Transverse colon (tissue), 3 donors: ENCODE measurements at regions not wholly inside any gene's neighbourhood (a gene's known extent, or its start where the extent isn't known, plus 50 kb on each side); places are given as distances from the start of the nearest gene placed in this dataset.

Source experiments
- EP300 ChIP-seq: sonication (generic); formaldehyde crosslinking; IDR thresholded peaks from one replicate; pipeline ENCODE4 v1.6.1; 2017; ENCODE audit warnings: antibody characterized with exemption, low read depth
- TF ChIP-seq, protein P1 (sequence below), 5 experiments: fragments of 200-600 bp in 3 of 5; fragments of 450-650 bp in 2 of 5; sonication (generic) in 3 of 5; IDR thresholded peaks; 1 replicate in 2 of 5; 2 replicates in 3 of 5; pipeline ENCODE4 v1.5.1; 2016 to 2017; ENCODE audit warnings: antibody characterized with exemption in 5 of 5, inconsistent platforms in 3 of 5, mild to moderate bottlenecking in 2 of 5, moderate library complexity in 1 of 5

- TF ChIP-seq, protein P1, sequence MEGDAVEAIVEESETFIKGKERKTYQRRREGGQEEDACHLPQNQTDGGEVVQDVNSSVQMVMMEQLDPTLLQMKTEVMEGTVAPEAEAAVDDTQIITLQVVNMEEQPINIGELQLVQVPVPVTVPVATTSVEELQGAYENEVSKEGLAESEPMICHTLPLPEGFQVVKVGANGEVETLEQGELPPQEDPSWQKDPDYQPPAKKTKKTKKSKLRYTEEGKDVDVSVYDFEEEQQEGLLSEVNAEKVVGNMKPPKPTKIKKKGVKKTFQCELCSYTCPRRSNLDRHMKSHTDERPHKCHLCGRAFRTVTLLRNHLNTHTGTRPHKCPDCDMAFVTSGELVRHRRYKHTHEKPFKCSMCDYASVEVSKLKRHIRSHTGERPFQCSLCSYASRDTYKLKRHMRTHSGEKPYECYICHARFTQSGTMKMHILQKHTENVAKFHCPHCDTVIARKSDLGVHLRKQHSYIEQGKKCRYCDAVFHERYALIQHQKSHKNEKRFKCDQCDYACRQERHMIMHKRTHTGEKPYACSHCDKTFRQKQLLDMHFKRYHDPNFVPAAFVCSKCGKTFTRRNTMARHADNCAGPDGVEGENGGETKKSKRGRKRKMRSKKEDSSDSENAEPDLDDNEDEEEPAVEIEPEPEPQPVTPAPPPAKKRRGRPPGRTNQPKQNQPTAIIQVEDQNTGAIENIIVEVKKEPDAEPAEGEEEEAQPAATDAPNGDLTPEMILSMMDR (IDR thresholded peaks at IDR 0.05), result no peak
- no peak for TF ChIP-seq EP300
Measured at GRCh38 chr2:176935543-176936102, 277.0 kb upstream of the HNRNPA3 start.
